ENCODE measurements at regions not wholly inside any gene's neighbourhood (a gene's known extent, or its start where the extent isn't known, plus 50 kb on each side); places are given as distances from the start of the nearest gene placed in this dataset.
A peak's percentile ranks its signal among the peaks of the same experiment; 100 is the strongest.
"Not testable (repeated sequence)": the region's sequence is repeated elsewhere in the genome, so short reads cannot be mapped to it uniquely, and the experiment has no call there.

GRCh38 chr5:79890930-79891249 is 100.2 kb downstream of the MTX3 start:
- Histone ChIP-seq H3K4me2 (peak overlapping the region in 7 of 11 experiments; percentile 1 to 58 (median 29); a peak in 9 of 22 replicates), H3K4me3 (peak overlapping the region in 4 of 10 experiments; percentile 17 to 35 (median 28); a peak in 4 of 20 replicates), H3K27me3 (no peaks in the 10 kb centered on the region), H3K27ac (peak overlapping the region in 3 of 11 experiments; percentile 19 to 87 (median 22); a peak in 4 of 22 replicates), H3K36me3 (peaks cover 0 to 21% (median 0%) of the 10 kb centered on the region in 11 experiments; a peak in 4 of 22 replicates), H3K9me3 (replicated peaks in 1 of 11) (peaks cover 49 to 86% (median 82%) of the 10 kb centered on the region in 11 experiments), H3K9ac (no peak overlapping the region), H3K4me1 (peaks cover 10 to 60% (median 48%) of the 10 kb centered on the region in 10 experiments; a peak in 18 of 20 replicates), H4K20me1 (no peaks in the 10 kb centered on the region)
- no peak for TF ChIP-seq Cebpa-rat (IDR thresholded peaks at IDR 0.05)

- peak overlapping the region in 3 of 11 experiments; percentile 19 to 87 (median 22); a peak in 5 of 22 replicates for H3K27ac ChIP-seq
- peak overlapping the region in 7 of 11 experiments; percentile 1 to 58 (median 37); a peak in 12 of 22 replicates for H3K4me2 ChIP-seq
- H4K20me1 ChIP-seq: no peaks in the 10 kb centered on the region
- no peaks in the 10 kb centered on the region for H3K27me3 ChIP-seq
- H3K4me3 ChIP-seq: peak overlapping the region in 4 of 10 experiments; percentile 10 to 35 (median 20); a peak in 7 of 20 replicates
- H3K9me3 ChIP-seq (replicated peaks in 1 of 11): peaks cover 46 to 82% (median 79%) of the 10 kb centered on the region in 11 experiments
- no peak for TF ChIP-seq Cebpa-rat (IDR thresholded peaks at IDR 0.05)
- peaks cover 15 to 65% (median 54%) of the 10 kb centered on the region in 10 experiments; a peak in 18 of 20 replicates for H3K4me1 ChIP-seq
- H3K36me3 ChIP-seq: peaks cover 0 to 21% (median 0%) of the 10 kb centered on the region in 11 experiments; a peak in 4 of 22 replicates
- H3K9ac ChIP-seq: no peak overlapping the region
These were observed 100.7 kb downstream of the MTX3 start for GRCh38 chr5:79890119-79890929.

GRCh38 chr5:79888643-79889042 is 102.4 kb downstream of the MTX3 start:
- Histone ChIP-seq H3K27ac (peak overlapping the region in 7 of 11 experiments; percentile 9 to 90 (median 77); a peak in 9 of 22 replicates), H3K9me3 (replicated peaks in 1 of 11) (peaks cover 39 to 78% (median 63%) of the 10 kb centered on the region in 11 experiments), H4K20me1 (no peaks in the 10 kb centered on the region), H3K36me3 (peaks cover 0 to 21% (median 0%) of the 10 kb centered on the region in 11 experiments; a peak in 4 of 22 replicates), H3K27me3 (no peaks in the 10 kb centered on the region), H3K4me2 (peak overlapping the region in 4 of 11 experiments; percentile 12 to 84 (median 64); a peak in 4 of 22 replicates), H3K4me3 (peak overlapping the region in 8 of 10 experiments; percentile 8 to 41 (median 18); a peak in 8 of 20 replicates), H3K9ac (no peak overlapping the region), H3K4me1 (peaks cover 15 to 82% (median 70%) of the 10 kb centered on the region in 10 experiments; a peak in 18 of 20 replicates)
- no peak for TF ChIP-seq Cebpa-rat (IDR thresholded peaks at IDR 0.05)

GRCh38 chr5:79886925-79887655 is 104.0 kb downstream of the MTX3 start:
- H3K9me3 ChIP-seq (replicated peaks in 1 of 11): peaks cover 39 to 76% (median 56%) of the 10 kb centered on the region in 11 experiments
- peaks cover 15 to 94% (median 79%) of the 10 kb centered on the region in 10 experiments; a peak in 18 of 20 replicates for H3K4me1 ChIP-seq
- H3K27ac ChIP-seq: peak overlapping the region in 9 of 11 experiments; percentile 14 to 90 (median 65); a peak in 16 of 22 replicates
- peak overlapping the region; percentile 15 to 87 (median 72); a peak in 21 of 22 replicates for H3K4me2 ChIP-seq
- peak overlapping the region in 6 of 11 experiments; percentile 9 to 78 (median 65); a peak in 10 of 22 replicates for H3K9ac ChIP-seq
- H4K20me1 ChIP-seq: no peaks in the 10 kb centered on the region
- peak overlapping the region in 6 of 10 experiments; percentile 7 to 43 (median 32); a peak in 9 of 20 replicates for H3K4me3 ChIP-seq
- no peaks in the 10 kb centered on the region for H3K27me3 ChIP-seq
- peak in 1 of 11 experiments; percentile 53; a peak in 1 of 22 replicates for TF ChIP-seq Cebpa-rat (IDR thresholded peaks at IDR 0.05)
- peaks cover 0 to 21% (median 0%) of the 10 kb centered on the region in 11 experiments; a peak in 4 of 22 replicates for H3K36me3 ChIP-seq

- no peak for TF ChIP-seq Cebpa-rat (IDR thresholded peaks at IDR 0.05)
- H3K4me3 ChIP-seq: peak overlapping the region in 3 of 10 experiments; percentile 32 to 43 (median 33); a peak in 5 of 20 replicates
- peaks cover 0 to 21% (median 3%) of the 10 kb centered on the region in 11 experiments; a peak in 4 of 22 replicates for H3K36me3 ChIP-seq
- peak overlapping the region in 10 of 11 experiments; percentile 6 to 90 (median 57); a peak in 17 of 22 replicates for H3K27ac ChIP-seq
- peaks cover 45 to 76% (median 56%) of the 10 kb centered on the region in 11 experiments for H3K9me3 ChIP-seq (replicated peaks in 1 of 11)
- H3K4me2 ChIP-seq: peak overlapping the region; percentile 5 to 87 (median 72); a peak in 19 of 22 replicates
- H3K4me1 ChIP-seq: peaks cover 15 to 90% (median 74%) of the 10 kb centered on the region in 10 experiments; a peak in 18 of 20 replicates
- H3K9ac ChIP-seq: peak overlapping the region in 5 of 11 experiments; percentile 4 to 78 (median 73); a peak in 10 of 22 replicates
- H4K20me1 ChIP-seq: no peaks in the 10 kb centered on the region
- no peaks in the 10 kb centered on the region for H3K27me3 ChIP-seq
These were observed 104.6 kb downstream of the MTX3 start for GRCh38 chr5:79886456-79886855.

- not testable (repeated sequence) for H3K36me3 ChIP-seq, H4K20me1 ChIP-seq, H3K27ac ChIP-seq, H3K4me2 ChIP-seq, H3K27me3 ChIP-seq, H3K4me3 ChIP-seq, H3K9ac ChIP-seq
- H3K9me3 ChIP-seq (replicated peaks in 1 of 11): peaks cover 12 to 86% (median 40%) of the 10 kb centered on the region in 11 experiments; a peak in 20 of 22 replicates
- peaks cover 0 to 54% (median 26%) of the 10 kb centered on the region in 10 experiments; a peak in 16 of 20 replicates for H3K4me1 ChIP-seq
These were observed 111.2 kb downstream of the MTX3 start for GRCh38 chr5:79879880-79880279.

GRCh38 chr5:79878721-79879336 is 112.2 kb downstream of the MTX3 start:
- H3K27ac ChIP-seq: no peak overlapping the region

More at GRCh38 chr5:79878721-79879336, 112.2 kb downstream of the MTX3 start:
- H3K9me3 ChIP-seq (replicated peaks in 1 of 11): peaks cover 15 to 88% (median 50%) of the 10 kb centered on the region in 11 experiments; a peak in 21 of 22 replicates
- no peak overlapping the region for H3K9ac ChIP-seq
- peaks cover 0 to 6% (median 0%) of the 10 kb centered on the region in 11 experiments; a peak in 2 of 22 replicates for H3K36me3 ChIP-seq
- H3K4me3 ChIP-seq: no peak overlapping the region
- no peak for TF ChIP-seq Cebpa-rat (IDR thresholded peaks at IDR 0.05)
- no peaks in the 10 kb centered on the region for H4K20me1 ChIP-seq
- H3K4me1 ChIP-seq: peaks cover 0 to 43% (median 16%) of the 10 kb centered on the region in 10 experiments; a peak in 16 of 20 replicates
- H3K4me2 ChIP-seq: no peak overlapping the region
- H3K27me3 ChIP-seq: no peaks in the 10 kb centered on the region

Measured in BLaER1 treated with 17β-estradiol and CSF1 and Interleukin-3, amounts not matched to agents 10 nM and 100 nM (cell line).